Vagina (tissue), 2 donors: ENCODE measurements at regions not wholly inside any gene's neighbourhood (a gene's known extent, or its start where the extent isn't known, plus 50 kb on each side); places are given as distances from the start of the nearest gene placed in this dataset.

Experiments
- CTCF ChIP-seq, 3 experiments: fragments of 450-650 bp in 2 of 3; fragments of 200-600 bp in 1 of 3; sonication (generic) in 1 of 3; IDR thresholded peaks; one replicate each; pipeline ENCODE4 v1.5.1; 2017 to 2019; ENCODE audit warnings: antibody characterized with exemption in 3 of 3, mild to moderate bottlenecking in 2 of 3, moderate library complexity in 2 of 3
- POLR2A ChIP-seq, 2 donors: fragments of 450-650 bp; IDR thresholded peaks; one replicate each; pipeline ENCODE4 v1.6.1; 2017; ENCODE audit warnings: antibody characterized with exemption in 2 of 2, mild to moderate bottlenecking in 2 of 2, moderate library complexity in 2 of 2
- POLR2AphosphoS5 ChIP-seq, 2 donors: sonication (generic); formaldehyde crosslinking; IDR thresholded peaks; one replicate each; pipeline ENCODE4 v1.9.0; 2017; ENCODE audit warnings: antibody characterized with exemption in 2 of 2, mild to moderate bottlenecking in 2 of 2, low read depth in 1 of 2; ENCODE audit not compliant: insufficient read depth in 1 of 2

DNA sequence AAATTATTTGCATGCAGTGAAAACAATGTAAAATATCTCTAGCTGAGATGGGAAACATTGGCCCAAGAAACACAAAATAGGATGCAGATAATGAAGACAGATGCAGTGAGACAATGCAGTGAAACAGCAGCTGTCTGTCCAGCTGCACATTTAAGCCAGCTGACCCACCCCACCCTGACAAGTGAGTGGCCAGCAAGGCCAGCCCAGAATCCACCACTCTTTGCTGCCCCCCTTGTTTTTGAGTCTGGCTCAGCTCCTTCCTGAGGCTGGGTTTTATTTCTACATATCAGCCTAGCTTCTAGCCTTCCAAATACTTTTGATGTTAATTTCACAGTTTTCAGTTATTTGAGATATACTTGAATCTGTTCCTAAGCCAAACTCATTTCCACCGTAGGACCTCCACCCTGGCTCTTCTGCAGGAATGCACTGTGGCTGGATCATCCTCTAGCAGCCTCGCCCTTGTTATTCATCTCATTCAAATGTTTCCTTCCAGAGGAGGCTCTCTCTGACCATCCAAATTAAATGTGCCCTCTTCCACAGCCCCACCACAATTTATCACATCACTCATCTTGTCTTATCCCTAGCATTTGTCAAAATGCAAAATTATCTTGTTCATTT is 154.1 kb upstream of the POU2AF2 start:
- no peak for TF ChIP-seq POLR2AphosphoS5 (IDR thresholded peaks at IDR 0.05; ENCODE audit: insufficient read depth in 1 of 2, low read depth in 1 of 2)
- no peak for TF ChIP-seq CTCF (IDR thresholded peaks at IDR 0.05)
- no peak for TF ChIP-seq POLR2A (IDR thresholded peaks at IDR 0.05)
